ENCODE measurements at regions not wholly inside any gene's neighbourhood (a gene's known extent, or its start where the extent isn't known, plus 50 kb on each side); places are given as distances from the start of the nearest gene placed in this dataset.

- no peaks in the 10 kb centered on the region for H3K27me3 ChIP-seq
- intact Hi-C loops (cut with DNase I), result no loop called here
- no peaks in the 10 kb centered on the region for H3K9me3 ChIP-seq
- TF ChIP-seq POLR2A (IDR thresholded peaks at IDR 0.05) (no peak), CTCF (IDR thresholded peaks at IDR 0.05) (no peak), EP300 (IDR thresholded peaks at IDR 0.05) (no peak)
- no peak overlapping the region for H3K4me3 ChIP-seq
- no peaks in the 10 kb centered on the region for H3K36me3 ChIP-seq
- WGBS, 3 donors, result 83 to 93% (median 93%) methylated on average over 1 of the region's 1 CpG
- H3K4me1 ChIP-seq (ENCODE audit: insufficient read depth), result no peaks in the 10 kb centered on the region
- H3K27ac ChIP-seq, result no peak overlapping the region
- no peak for DNase-seq
These were observed 58.7 kb downstream of the PLEKHG1 start for GRCh38 chr6:150658421-150658820.

DNA sequence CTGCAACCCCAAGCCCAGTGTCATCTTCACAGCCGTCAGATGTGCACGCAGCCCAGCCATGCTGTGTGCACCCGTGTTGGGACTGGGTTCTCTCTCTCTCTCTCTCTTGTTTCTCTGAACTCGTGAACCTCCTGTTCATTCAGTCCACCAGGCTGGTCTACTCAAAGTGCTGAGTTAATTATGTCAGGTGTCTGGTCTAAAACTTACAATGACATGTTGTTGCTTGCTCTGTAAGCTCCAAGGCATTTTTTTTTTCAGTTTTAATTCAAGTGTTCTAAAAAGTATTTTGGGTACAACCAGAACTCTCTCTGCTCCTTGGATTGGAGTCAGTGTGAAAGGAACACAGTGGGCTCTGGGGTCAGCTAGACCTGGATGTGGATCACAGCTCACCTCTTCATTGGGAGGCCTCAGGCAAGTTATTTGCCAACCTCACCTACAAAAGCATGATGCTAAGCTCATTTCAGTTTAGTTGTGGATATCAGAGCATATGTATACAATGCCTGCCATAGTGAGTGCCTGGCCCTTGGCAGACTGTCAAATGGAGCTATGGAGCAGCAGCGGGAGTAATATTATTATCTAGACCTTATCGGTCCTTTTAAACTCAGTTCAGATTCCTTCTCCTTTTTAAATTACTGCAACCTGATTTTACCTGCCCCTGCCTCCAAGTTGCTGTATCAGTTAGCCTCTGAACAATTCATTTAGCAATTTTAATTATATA lies 59.5 kb downstream of the PLEKHG1 start:
- Histone ChIP-seq H3K36me3 (no peaks in the 10 kb centered on the region), H3K9me3 (no peaks in the 10 kb centered on the region), H3K27ac (no peak overlapping the region), H3K27me3 (no peaks in the 10 kb centered on the region), H3K4me1 (ENCODE audit: insufficient read depth) (no peaks in the 10 kb centered on the region), H3K4me3 (no peak overlapping the region)
- intact Hi-C loops (cut with DNase I), result no loop called here
- 58 to 59% (median 58%) methylated on average over 6 of the region's 6 CpGs for WGBS, 3 donors
- DNase-seq, result no peak
- no peak for TF ChIP-seq CTCF (IDR thresholded peaks at IDR 0.05)
- no peak for TF ChIP-seq POLR2A (IDR thresholded peaks at IDR 0.05)

DNA sequence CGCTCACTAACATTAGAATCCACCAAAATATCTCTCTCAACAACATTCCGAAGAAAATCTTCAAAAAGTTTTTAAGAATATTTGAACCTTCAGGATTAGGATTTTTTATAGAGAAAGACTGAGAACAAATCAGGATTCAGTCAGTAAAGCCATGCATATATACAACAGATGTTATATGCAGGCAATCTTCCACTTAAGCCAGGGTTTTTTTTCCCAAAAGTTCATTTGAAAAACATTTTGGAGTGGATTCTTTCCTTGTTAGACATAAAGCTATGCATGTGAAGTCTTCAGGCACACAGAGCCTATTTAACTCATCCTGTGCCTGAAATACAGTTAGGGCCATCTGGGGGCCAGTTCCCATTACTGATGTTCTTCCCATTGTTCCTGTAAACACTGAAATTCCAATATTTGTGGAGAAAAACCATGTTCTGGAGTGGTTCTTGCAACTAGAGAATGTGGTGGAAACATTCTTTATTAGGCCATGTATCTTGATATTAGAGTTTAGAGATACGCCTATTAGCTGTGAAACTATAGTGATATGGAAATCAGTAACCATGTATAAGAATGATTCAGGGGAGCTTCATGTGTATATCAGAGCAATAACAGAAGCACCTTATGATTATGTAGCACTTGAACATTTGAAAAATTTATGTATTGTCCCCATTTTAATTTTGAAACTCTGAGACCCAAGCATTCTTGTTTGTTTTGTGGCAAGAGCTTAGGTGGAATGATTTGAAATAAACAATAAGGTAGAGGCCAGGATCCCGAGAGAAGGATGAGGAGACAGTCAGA lies 61.7 kb downstream of the PLEKHG1 start:
- Histone ChIP-seq H3K4me3 (no peak overlapping the region), H3K36me3 (no peaks in the 10 kb centered on the region), H3K27ac (no peak overlapping the region), H3K27me3 (no peaks in the 10 kb centered on the region), H3K9me3 (no peaks in the 10 kb centered on the region), H3K4me1 (ENCODE audit: insufficient read depth) (peaks cover 2% of the 10 kb centered on the region)
- whole genome bisulfite sequencing, 3 donors, result 95% methylated on average over 4 of the region's 4 CpGs
- no peak for DNase-seq
- TF ChIP-seq CTCF (IDR thresholded peaks at IDR 0.05), result no peak
- TF ChIP-seq EP300 (IDR thresholded peaks at IDR 0.05), result no peak
- intact Hi-C loops (cut with DNase I), result no loop called here

DNA sequence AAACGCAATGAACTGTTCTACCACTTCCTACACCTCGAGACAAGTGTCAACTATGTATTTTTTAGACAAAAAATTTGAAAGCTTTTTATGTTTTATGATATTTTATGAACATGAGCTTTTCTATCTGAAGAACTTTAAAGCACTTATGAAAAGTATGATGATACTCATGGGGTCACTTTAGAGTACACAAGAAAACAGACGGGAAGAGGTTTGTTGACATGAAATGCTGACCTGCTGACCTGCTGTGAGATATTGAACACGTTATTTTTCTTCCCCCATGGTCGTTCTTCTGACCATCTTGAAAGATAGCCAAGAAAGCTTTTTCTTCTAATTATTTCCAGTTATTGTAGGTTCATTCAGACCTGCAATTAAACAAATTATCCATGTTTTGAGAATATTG lies 63.1 kb downstream of the PLEKHG1 start:
- Histone ChIP-seq H3K36me3 (no peaks in the 10 kb centered on the region), H3K9me3 (no peaks in the 10 kb centered on the region), H3K4me1 (ENCODE audit: insufficient read depth) (peaks cover 2% of the 10 kb centered on the region), H3K4me3 (no peak overlapping the region), H3K27ac (no peak overlapping the region), H3K27me3 (no peaks in the 10 kb centered on the region)
- WGBS, 3 donors, result 26 to 47% (median 43%) methylated on average over 5 of the region's 5 CpGs
- DNase-seq, result no peak
- no peak for TF ChIP-seq POLR2A (IDR thresholded peaks at IDR 0.05)
- TF ChIP-seq CTCF (IDR thresholded peaks at IDR 0.05), result no peak
- no peak for TF ChIP-seq EP300 (IDR thresholded peaks at IDR 0.05)
- intact Hi-C loops (cut with DNase I), result no loop called here
